H1 (cell line): ENCODE measurements at regions not wholly inside any gene's neighbourhood (a gene's known extent, or its start where the extent isn't known, plus 50 kb on each side); places are given as distances from the start of the nearest gene placed in this dataset.

Experiments used
- CTCF ChIP-seq, 3 experiments: IDR thresholded peaks; 1 replicate in 2 of 3; 2 replicates in 1 of 3; pipeline versions ENCODE4 v1.5.1 to v1.6.1; 2011; ENCODE audit warnings: low read length in 3 of 3, mild to moderate bottlenecking in 3 of 3, inconsistent platforms in 2 of 3, low read depth in 1 of 3, moderate library complexity in 1 of 3; ENCODE audit not compliant: insufficient read depth in 1 of 3; ENCODE audit errors: control extremely low read depth in 1 of 3
- EZH2 ChIP-seq: fragments of 200-600 bp; sonication (generic); IDR thresholded peaks from 2 replicates; pipeline ENCODE4 v1.7.1; 2012; ENCODE audit warnings: low read depth, mild to moderate bottlenecking, moderate library complexity, low read length, inconsistent platforms; ENCODE audit not compliant: severe bottlenecking
- JUN ChIP-seq: IDR thresholded peaks from 2 replicates; pipeline ENCODE4 v1.6.1; 2011; ENCODE audit warnings: low read depth, mild to moderate bottlenecking, improper control_type of control experiment, low read length
- PHF8 ChIP-seq: fragments of 200-600 bp; sonication (generic); conservative IDR thresholded peaks from 2 replicates; pipeline ENCODE4 v1.7.1; 2012; ENCODE audit warnings: low read depth, mild to moderate bottlenecking, inconsistent platforms, low read length, moderate library complexity
- POLR2A ChIP-seq, 2 experiments: IDR thresholded peaks; 1 replicate in 1 of 2; 2 replicates in 1 of 2; pipeline ENCODE4 v1.6.1; 2011; ENCODE audit warnings: low read depth in 2 of 2, low read length in 2 of 2, mild to moderate bottlenecking in 2 of 2; ENCODE audit errors: control extremely low read depth in 1 of 2
- POLR2AphosphoS5 ChIP-seq: IDR thresholded peaks from 2 replicates; pipeline ENCODE4 v1.6.1; 2011; ENCODE audit warnings: low read depth, low read length
- RBBP5 ChIP-seq: IDR thresholded peaks from 2 replicates; pipeline ENCODE4 v1.7.1; 2012; ENCODE audit warnings: low read depth, mild to moderate bottlenecking, inconsistent platforms, low read length, moderate library complexity, borderline replicate concordance
- TAF1 ChIP-seq: IDR thresholded peaks from 2 replicates; pipeline ENCODE4 v1.6.1; 2011; ENCODE audit warnings: mild to moderate bottlenecking, low read depth, low read length

- TF ChIP-seq EZH2, result no peak
- TF ChIP-seq CTCF (IDR thresholded peaks at IDR 0.05; ENCODE audit: control extremely low read depth in 1 of 3, insufficient read depth in 1 of 3, low read depth in 1 of 3, low read length in 3 of 3), result no peak
- TF ChIP-seq POLR2A (IDR thresholded peaks at IDR 0.05; ENCODE audit: control extremely low read depth in 1 of 2, low read depth in 2 of 2, low read length in 2 of 2), result no peak
- no peak for TF ChIP-seq RBBP5
- TF ChIP-seq JUN, result no peak
- no peak for TF ChIP-seq POLR2AphosphoS5
- no peak for TF ChIP-seq TAF1
- TF ChIP-seq PHF8, result no peak
Measured at GRCh38 chr10:113282564-113282963, 270.3 kb upstream of the HABP2 start.
